Epithelial cell of proximal tubule (primary cell): ENCODE measurements at regions not wholly inside any gene's neighbourhood (a gene's known extent, or its start where the extent isn't known, plus 50 kb on each side); places are given as distances from the start of the nearest gene placed in this dataset.

ENCODE experiments used
- DNase-seq: peaks from one replicate; pipeline ENCODE4 v3.0.0-alpha.2; 2011; ENCODE audit warnings: low read depth
- H3K4me3 ChIP-seq: 2 replicates; pipeline ENCODE4 v1.5.1; 2011; ENCODE audit warnings: low read depth, mild to moderate bottlenecking, low read length
- TF ChIP-seq, protein P1 (sequence below): conservative IDR thresholded peaks from 2 replicates; pipeline ENCODE4 v1.5.1; 2012; ENCODE audit warnings: low read depth, mild to moderate bottlenecking, low read length

DNA sequence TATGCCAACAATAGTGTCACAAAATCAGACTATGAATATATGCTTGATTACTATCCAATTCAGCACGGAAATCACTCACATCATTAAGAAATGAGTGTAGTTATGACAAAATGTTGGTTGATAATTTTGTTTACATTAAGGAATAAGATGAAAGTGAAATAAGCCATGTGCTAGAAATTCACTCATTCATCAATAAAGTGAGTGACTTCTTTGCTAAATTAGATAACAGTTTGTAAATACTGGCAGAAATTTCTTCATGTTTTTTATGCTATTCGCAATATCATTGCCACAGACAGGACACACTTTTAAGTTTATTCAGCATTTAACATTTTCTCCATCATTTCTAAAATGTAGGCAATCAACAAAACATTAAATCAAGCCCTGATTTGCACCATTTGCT is 147.5 kb upstream of the FSCB start:
- no peak for DNase-seq
- no peak overlapping the region for H3K4me3 ChIP-seq
- TF ChIP-seq, protein P1, sequence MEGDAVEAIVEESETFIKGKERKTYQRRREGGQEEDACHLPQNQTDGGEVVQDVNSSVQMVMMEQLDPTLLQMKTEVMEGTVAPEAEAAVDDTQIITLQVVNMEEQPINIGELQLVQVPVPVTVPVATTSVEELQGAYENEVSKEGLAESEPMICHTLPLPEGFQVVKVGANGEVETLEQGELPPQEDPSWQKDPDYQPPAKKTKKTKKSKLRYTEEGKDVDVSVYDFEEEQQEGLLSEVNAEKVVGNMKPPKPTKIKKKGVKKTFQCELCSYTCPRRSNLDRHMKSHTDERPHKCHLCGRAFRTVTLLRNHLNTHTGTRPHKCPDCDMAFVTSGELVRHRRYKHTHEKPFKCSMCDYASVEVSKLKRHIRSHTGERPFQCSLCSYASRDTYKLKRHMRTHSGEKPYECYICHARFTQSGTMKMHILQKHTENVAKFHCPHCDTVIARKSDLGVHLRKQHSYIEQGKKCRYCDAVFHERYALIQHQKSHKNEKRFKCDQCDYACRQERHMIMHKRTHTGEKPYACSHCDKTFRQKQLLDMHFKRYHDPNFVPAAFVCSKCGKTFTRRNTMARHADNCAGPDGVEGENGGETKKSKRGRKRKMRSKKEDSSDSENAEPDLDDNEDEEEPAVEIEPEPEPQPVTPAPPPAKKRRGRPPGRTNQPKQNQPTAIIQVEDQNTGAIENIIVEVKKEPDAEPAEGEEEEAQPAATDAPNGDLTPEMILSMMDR = no peak

DNA sequence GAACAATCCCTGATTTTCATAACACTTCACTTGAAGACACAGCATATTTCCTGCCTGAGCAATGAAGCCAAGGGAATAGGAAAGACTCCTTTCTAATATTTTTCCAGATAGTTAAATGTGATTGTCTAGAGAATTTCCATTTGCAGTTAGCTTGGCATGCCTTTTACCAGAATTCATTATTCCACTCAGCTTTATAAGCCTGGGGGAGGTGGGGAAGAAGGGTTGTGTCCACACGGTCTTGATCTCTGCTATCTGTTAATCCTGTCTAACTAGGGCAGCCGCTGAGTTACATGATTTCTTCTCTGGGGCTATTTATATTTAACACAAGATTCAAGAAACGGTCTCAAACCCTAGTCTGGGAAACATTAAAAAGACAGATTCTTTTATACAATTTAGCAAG is 146.6 kb upstream of the FSCB start:
- TF ChIP-seq, protein P1 = no peak
- no peak overlapping the region for H3K4me3 ChIP-seq
- DNase-seq = no peak

DNA sequence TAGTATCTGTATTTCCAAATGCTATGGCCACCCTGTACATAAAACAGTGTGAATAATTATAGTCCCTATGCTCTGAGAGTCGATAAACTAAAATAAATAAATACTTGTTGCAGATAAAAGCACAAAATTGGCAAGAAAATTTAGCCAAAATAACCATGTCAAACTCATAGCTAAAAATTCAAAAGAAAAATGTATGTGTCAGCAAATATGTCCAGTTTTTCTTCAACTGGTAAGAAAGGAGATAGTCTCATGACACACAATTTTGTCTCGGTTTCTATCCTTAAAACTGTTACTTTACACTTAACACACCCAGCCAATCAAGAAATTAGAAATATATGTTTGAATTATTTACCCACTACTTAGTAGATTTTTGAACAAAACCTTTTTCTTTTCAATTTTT is 145.6 kb upstream of the FSCB start:
- no peak overlapping the region for H3K4me3 ChIP-seq
- TF ChIP-seq, protein P1 = no peak
- no peak for DNase-seq

DNA sequence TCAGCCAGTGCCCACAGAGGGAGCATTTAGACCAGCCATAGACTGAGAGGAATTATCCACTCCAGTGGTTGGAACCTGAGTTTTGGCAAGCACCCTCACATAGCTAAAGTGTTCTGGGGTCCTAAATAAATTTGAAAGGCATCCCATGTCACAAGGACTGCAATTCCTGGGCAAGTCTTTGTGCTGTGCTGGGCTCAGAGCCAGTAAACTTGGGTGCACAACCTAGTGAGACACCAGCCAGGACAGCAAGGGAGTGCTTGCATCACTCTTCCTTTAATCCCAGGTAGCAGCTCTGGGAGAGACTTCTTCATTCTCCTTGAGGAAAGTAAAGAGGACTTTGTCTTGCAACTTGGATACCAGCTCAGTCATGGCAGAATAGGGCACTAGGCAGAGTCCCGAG is 142.0 kb upstream of the FSCB start:
- H3K4me3 ChIP-seq = no peak overlapping the region
- no peak for DNase-seq
- TF ChIP-seq, protein P1 = no peak

DNA sequence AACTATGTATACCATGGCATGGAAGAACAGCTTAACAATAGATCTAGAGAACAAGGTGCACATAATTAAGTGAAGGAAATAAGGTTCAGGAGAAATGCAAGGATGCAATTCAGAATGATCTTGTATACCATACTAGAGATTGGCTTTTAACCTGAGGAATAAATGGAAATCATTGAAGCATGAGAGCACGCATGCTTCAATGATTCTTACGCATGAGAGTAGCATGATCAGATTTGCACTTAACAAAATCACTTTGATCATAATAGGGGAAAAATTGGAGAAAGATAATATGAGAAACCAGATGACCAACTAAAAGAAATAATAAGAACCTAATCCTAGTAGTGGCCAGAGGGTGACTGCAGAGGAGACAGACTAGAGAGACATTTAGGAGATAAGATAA is 133.3 kb upstream of the FSCB start:
- no peak for DNase-seq
- TF ChIP-seq, protein P1 = no peak

DNA sequence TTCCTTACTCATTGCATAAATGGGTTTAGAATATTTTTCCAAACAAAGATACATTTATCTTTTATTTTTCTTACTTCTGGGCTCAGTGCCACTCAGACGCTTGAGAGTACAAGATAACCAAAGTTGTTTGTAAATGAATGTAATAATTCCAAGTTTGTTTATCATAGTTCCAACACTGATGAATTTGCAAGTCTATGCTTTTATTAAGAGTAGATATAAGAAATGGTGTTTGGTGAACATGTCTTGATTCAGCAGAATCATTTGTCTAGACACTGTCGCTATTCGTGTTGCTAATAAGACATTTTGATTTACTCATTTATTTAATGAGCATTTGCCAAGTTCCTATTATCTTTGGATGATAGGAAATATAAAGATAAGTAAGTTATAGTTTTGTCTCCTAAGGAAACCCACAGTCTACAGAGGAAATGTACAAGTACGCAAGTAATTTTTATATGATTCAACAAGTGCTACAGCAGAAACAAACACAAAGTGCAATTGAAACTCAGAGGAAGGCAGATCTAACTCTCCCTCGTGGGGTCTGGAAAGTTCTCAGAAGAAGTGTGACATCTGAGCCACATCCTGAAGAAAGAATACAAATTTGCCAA is 132.8 kb upstream of the FSCB start:
- no peak overlapping the region for H3K4me3 ChIP-seq
- TF ChIP-seq, protein P1 = no peak
- DNase-seq = no peak

More for the DNA sequence above, 133.3 kb upstream of the FSCB start:
- H3K4me3 ChIP-seq = no peak overlapping the region

DNA sequence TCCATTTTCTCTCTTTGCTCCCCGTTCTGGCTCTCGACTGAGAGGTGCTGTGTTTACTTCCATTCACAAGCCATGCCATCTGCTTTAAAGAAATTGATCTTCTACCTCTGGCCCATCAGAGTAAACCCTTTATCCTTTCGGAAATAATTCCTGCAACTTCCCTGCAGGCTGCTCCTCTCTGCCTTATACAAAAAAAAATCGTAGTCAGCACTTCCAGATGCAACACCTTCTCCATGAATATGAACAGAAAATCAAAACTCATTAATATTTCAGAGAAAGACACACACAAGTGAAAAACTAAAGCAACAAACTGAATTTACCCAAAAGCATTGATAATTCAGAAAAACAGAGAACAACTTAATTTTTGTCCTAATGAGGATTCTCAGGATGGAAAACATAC is 127.6 kb upstream of the FSCB start:
- no peak for DNase-seq
- TF ChIP-seq, protein P1 = no peak

More for the DNA sequence above, 127.6 kb upstream of the FSCB start:
- no peak overlapping the region for H3K4me3 ChIP-seq
